ENCODE measurements at regions not wholly inside any gene's neighbourhood (a gene's known extent, or its start where the extent isn't known, plus 50 kb on each side); places are given as distances from the start of the nearest gene placed in this dataset.

- intact Hi-C loops (cut with micrococcal nuclease; ENCODE audit: unreplicated experiment), result no loop called here
- H3K4me1 ChIP-seq (ENCODE audit: insufficient read depth, low read length, poor library complexity, severe bottlenecking), result no peaks in the 10 kb centered on the region
- H3K27ac ChIP-seq (ENCODE audit: low read depth, low read length, poor library complexity, severe bottlenecking), result no peak overlapping the region
- H3K36me3 ChIP-seq (ENCODE audit: insufficient read depth, low read length, poor library complexity, severe bottlenecking), result no peaks in the 10 kb centered on the region
- ChIA-PET POLR2A (ENCODE audit: low non-redundant PET) (no interaction called here), CTCF (no interaction called here)
- no peaks in the 10 kb centered on the region for H3K9me3 ChIP-seq (ENCODE audit: low read depth, low read length, poor library complexity, severe bottlenecking)
- TF ChIP-seq CTCF (conservative IDR thresholded peaks at IDR 0.05; ENCODE audit: low read depth, low read length), result no peak
- TF ChIP-seq EZH2 (IDR thresholded peaks at IDR 0.05; ENCODE audit: borderline replicate concordance, low read depth, low read length, poor library complexity, severe bottlenecking), result no peak
- H3K27me3 ChIP-seq (replicated peaks; ENCODE audit: insufficient read depth, low read depth, low read length, poor library complexity), result peaks cover 4% of the 10 kb centered on the region
- DNase-seq (ENCODE audit: low spot score), result no peak
- BruUV-seq (replicated peaks), result no TSS peak
- no peak overlapping the region for H3K4me3 ChIP-seq (ENCODE audit: low read depth, low read length, poor library complexity, severe bottlenecking)
Measured at GRCh38 chr10:130497056-130498010, 361.1 kb downstream of the GLRX3 start.

- H3K9me3 ChIP-seq (ENCODE audit: low read depth, low read length, poor library complexity, severe bottlenecking), result no peaks in the 10 kb centered on the region
- H3K27ac ChIP-seq (ENCODE audit: low read depth, low read length, poor library complexity, severe bottlenecking), result no peak overlapping the region
- intact Hi-C loops (cut with micrococcal nuclease; ENCODE audit: unreplicated experiment), result no loop called here
- no peak for DNase-seq (ENCODE audit: low spot score)
- TF ChIP-seq EZH2 (IDR thresholded peaks at IDR 0.05; ENCODE audit: borderline replicate concordance, low read depth, low read length, poor library complexity, severe bottlenecking), result no peak
- TF ChIP-seq CTCF (conservative IDR thresholded peaks at IDR 0.05; ENCODE audit: low read depth, low read length), result no peak
- no TSS peak for BruUV-seq (replicated peaks)
- H3K27me3 ChIP-seq (replicated peaks; ENCODE audit: insufficient read depth, low read depth, low read length, poor library complexity), result peaks cover 10% of the 10 kb centered on the region
- ChIA-PET CTCF (no interaction called here), POLR2A (ENCODE audit: low non-redundant PET) (no interaction called here)
- H3K36me3 ChIP-seq (ENCODE audit: insufficient read depth, low read length, poor library complexity, severe bottlenecking), result no peaks in the 10 kb centered on the region
- H3K4me1 ChIP-seq (ENCODE audit: insufficient read depth, low read length, poor library complexity, severe bottlenecking), result no peaks in the 10 kb centered on the region
- no peak overlapping the region for H3K4me3 ChIP-seq (ENCODE audit: low read depth, low read length, poor library complexity, severe bottlenecking)
Measured at GRCh38 chr10:130498042-130498441, 361.9 kb downstream of the GLRX3 start.

DNA sequence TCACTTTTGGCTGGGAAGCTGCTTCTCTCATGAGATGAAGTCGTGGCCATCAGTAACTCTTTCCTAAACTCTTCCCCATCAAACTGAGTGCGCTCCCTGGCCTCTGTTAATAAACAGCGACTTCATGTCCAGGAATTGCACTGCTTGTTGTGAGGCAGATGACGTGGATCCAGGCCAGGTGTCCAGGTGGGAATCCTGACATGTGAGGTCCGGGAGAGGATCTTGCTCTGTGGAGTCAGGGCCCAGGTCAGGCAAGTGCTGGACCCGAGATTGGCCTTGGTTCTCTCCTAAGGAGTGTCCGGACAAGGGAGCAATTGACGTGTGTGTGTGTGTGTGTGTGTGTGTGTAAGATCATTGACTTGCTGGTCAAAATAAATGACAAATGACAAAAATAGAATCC, 362.7 kb downstream of the GLRX3 start:
- ChIA-PET CTCF (no interaction called here), POLR2A (ENCODE audit: low non-redundant PET) (no interaction called here)
- Histone ChIP-seq H3K4me1 (ENCODE audit: insufficient read depth, low read length, poor library complexity, severe bottlenecking) (no peaks in the 10 kb centered on the region), H3K4me3 (ENCODE audit: low read depth, low read length, poor library complexity, severe bottlenecking) (no peak overlapping the region), H3K27ac (ENCODE audit: low read depth, low read length, poor library complexity, severe bottlenecking) (no peak overlapping the region), H3K27me3 (replicated peaks; ENCODE audit: insufficient read depth, low read depth, low read length, poor library complexity) (peaks cover 14% of the 10 kb centered on the region), H3K36me3 (ENCODE audit: insufficient read depth, low read length, poor library complexity, severe bottlenecking) (no peaks in the 10 kb centered on the region), H3K9me3 (ENCODE audit: low read depth, low read length, poor library complexity, severe bottlenecking) (no peaks in the 10 kb centered on the region)
- intact Hi-C loops (cut with micrococcal nuclease; ENCODE audit: unreplicated experiment), result no loop called here
- DNase-seq (ENCODE audit: low spot score), result no peak
- no TSS peak for BruUV-seq (replicated peaks)
- TF ChIP-seq CTCF (conservative IDR thresholded peaks at IDR 0.05; ENCODE audit: low read depth, low read length) (no peak), EZH2 (IDR thresholded peaks at IDR 0.05; ENCODE audit: borderline replicate concordance, low read depth, low read length, poor library complexity, severe bottlenecking) (no peak)

Measured in A673 (cell line).